ENCODE measurements at regions not wholly inside any gene's neighbourhood (a gene's known extent, or its start where the extent isn't known, plus 50 kb on each side); places are given as distances from the start of the nearest gene placed in this dataset.

DNA sequence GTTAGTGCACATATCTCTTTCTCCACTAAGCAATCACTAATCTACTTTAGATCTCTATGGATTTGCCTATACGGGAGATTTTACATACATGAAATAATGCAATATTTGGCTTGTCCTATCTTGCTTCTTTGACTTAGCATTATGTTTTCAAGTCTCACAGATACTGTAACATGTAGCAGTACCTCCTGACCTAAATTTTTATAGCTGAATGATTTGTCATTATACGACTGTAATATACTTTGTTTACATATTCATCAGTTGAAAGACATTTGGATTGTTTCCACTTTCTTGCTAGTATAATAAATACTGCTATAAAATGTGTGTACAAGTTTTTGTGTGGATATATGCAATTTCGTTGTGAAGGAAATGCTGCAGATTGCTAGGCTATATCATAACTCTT is 1520.8 kb upstream of the CDH6 start:
- Histone ChIP-seq H3K4me3 (no peak overlapping the region), H3K27me3 (no peaks in the 10 kb centered on the region), H3K36me3 (no peaks in the 10 kb centered on the region), H3K4me1 (no peaks in the 10 kb centered on the region), H3K27ac (no peak overlapping the region), H3K9me3 (no peaks in the 10 kb centered on the region)
- 32% methylated on average over 3 of the region's 3 CpGs for WGBS
- DNase-seq (ENCODE audit: low spot score in 2 of 2), result no peak
- TF ChIP-seq, protein P1, sequence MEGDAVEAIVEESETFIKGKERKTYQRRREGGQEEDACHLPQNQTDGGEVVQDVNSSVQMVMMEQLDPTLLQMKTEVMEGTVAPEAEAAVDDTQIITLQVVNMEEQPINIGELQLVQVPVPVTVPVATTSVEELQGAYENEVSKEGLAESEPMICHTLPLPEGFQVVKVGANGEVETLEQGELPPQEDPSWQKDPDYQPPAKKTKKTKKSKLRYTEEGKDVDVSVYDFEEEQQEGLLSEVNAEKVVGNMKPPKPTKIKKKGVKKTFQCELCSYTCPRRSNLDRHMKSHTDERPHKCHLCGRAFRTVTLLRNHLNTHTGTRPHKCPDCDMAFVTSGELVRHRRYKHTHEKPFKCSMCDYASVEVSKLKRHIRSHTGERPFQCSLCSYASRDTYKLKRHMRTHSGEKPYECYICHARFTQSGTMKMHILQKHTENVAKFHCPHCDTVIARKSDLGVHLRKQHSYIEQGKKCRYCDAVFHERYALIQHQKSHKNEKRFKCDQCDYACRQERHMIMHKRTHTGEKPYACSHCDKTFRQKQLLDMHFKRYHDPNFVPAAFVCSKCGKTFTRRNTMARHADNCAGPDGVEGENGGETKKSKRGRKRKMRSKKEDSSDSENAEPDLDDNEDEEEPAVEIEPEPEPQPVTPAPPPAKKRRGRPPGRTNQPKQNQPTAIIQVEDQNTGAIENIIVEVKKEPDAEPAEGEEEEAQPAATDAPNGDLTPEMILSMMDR (IDR thresholded peaks at IDR 0.05), result no peak
- TF ChIP-seq EP300 (IDR thresholded peaks at IDR 0.05) (no peak), POLR2AphosphoS5 (IDR thresholded peaks at IDR 0.05) (no peak), POLR2A (IDR thresholded peaks at IDR 0.05) (no peak)

DNA sequence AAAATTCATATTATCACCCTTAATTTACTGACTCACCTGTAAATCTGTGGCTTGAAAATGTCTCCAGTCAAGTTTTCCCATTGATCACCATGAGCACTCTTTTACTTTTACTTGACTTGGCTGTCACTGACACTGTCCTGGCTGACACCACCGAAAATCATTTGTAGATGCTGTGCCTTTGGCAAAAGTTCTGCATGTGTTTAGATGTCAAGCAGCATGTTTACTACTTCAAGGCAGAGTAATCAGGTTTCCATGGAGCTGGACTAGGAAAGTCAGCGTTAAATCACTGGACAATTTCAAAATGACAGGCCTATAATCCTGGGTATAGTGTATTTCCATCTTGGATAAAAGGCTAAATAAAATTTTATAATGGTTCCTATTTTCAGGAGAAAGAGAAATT is 1530.6 kb upstream of the CDH6 start:
- Histone ChIP-seq H3K36me3 (no peaks in the 10 kb centered on the region), H3K9me3 (no peaks in the 10 kb centered on the region), H3K4me3 (no peak overlapping the region), H3K27me3 (no peaks in the 10 kb centered on the region), H3K27ac (no peak overlapping the region), H3K4me1 (no peaks in the 10 kb centered on the region)
- no peak for TF ChIP-seq POLR2AphosphoS5 (IDR thresholded peaks at IDR 0.05)
- no peak for TF ChIP-seq EP300 (IDR thresholded peaks at IDR 0.05)
- TF ChIP-seq POLR2A (IDR thresholded peaks at IDR 0.05), result no peak
- TF ChIP-seq, protein P1 (IDR thresholded peaks at IDR 0.05), result no peak
- DNase-seq (ENCODE audit: low spot score in 2 of 2), result no peak
- 47% methylated on average over 2 of the region's 2 CpGs for WGBS

DNA sequence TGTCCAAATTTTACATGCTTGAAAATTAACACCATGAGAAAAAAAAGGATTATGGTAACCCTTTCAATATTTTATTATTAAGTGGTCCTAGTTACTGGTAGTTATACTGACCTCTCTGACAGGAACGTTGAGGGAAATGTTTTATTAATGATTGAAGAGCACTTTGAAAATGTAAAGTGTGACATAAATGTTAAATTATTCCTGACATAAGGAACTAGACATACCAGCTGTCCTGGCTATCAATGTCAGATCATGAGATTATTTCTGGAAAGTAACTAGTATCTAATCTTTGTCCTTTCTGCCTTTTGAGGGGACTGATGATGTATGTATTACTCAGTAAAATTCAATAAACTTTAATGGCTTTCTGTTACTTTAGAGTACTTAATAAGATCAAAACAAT is 1538.5 kb upstream of the CDH6 start:
- no peaks in the 10 kb centered on the region for H3K9me3 ChIP-seq
- WGBS, result 24% methylated on average over 1 of the region's 1 CpG
- no peak overlapping the region for H3K4me3 ChIP-seq
- no peaks in the 10 kb centered on the region for H3K27me3 ChIP-seq
- no peak overlapping the region for H3K27ac ChIP-seq
- no peak for TF ChIP-seq EP300 (IDR thresholded peaks at IDR 0.05)
- no peak for TF ChIP-seq POLR2AphosphoS5 (IDR thresholded peaks at IDR 0.05)
- no peak for TF ChIP-seq POLR2A (IDR thresholded peaks at IDR 0.05)
- TF ChIP-seq, protein P1 (IDR thresholded peaks at IDR 0.05), result no peak
- no peaks in the 10 kb centered on the region for H3K4me1 ChIP-seq
- H3K36me3 ChIP-seq, result no peaks in the 10 kb centered on the region
- no peak for DNase-seq (ENCODE audit: low spot score in 2 of 2)

DNA sequence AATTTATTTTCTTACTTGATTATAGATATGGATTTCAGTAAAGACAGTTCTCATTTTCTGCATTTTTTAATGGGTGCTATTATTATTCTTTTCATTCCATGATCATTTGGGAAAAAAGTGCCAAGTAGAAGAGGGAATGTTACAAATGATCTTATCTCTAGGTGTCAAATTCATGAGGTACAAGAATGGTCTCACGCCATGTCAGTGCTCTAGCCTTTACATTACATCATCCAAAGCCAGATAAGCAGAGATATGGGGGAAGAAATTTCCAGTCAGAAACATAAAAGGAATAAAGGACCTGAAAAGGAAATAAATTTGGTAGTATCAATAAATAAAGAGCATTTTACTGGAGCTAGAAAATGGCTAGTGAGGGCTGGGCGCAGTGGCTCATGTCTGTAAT is 1544.2 kb upstream of the CDH6 start:
- peaks cover 6% of the 10 kb centered on the region for H3K9me3 ChIP-seq
- no peak overlapping the region for H3K27ac ChIP-seq
- DNase-seq (ENCODE audit: low spot score in 2 of 2), result no peak
- 75% methylated on average over 2 of the region's 2 CpGs for WGBS
- H3K4me1 ChIP-seq, result no peaks in the 10 kb centered on the region
- TF ChIP-seq, protein P1 (IDR thresholded peaks at IDR 0.05), result no peak
- no peak for TF ChIP-seq EP300 (IDR thresholded peaks at IDR 0.05)
- H3K4me3 ChIP-seq, result no peak overlapping the region
- H3K27me3 ChIP-seq, result no peaks in the 10 kb centered on the region
- no peaks in the 10 kb centered on the region for H3K36me3 ChIP-seq

DNA sequence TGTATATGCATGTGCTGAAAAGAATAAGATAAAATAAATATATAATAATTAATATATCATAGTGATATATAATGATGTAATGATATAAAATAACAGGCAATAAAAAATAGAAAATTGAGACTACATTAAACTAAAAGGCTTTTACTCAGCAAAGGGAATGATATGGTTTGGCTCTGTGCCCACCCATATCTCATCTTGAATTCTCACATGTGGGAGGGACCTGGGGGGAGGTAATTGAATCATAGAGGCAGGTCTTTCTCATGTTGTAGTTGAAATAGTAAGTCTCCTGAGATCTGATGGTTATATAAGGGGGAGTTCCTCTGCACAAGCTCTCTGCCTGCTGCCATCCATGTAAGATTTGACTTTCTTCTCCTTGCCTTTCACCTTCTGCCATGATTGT is 1550.9 kb upstream of the CDH6 start:
- TF ChIP-seq POLR2AphosphoS5 (IDR thresholded peaks at IDR 0.05) (no peak), POLR2A (IDR thresholded peaks at IDR 0.05) (no peak), EP300 (IDR thresholded peaks at IDR 0.05) (no peak)
- TF ChIP-seq, protein P1 (IDR thresholded peaks at IDR 0.05), result no peak
- no peak overlapping the region for H3K27ac ChIP-seq
- no peak for DNase-seq (ENCODE audit: low spot score in 2 of 2)

More for the DNA sequence above, 1550.9 kb upstream of the CDH6 start:
- H3K27me3 ChIP-seq, result no peaks in the 10 kb centered on the region
- no peaks in the 10 kb centered on the region for H3K36me3 ChIP-seq
- peaks cover 4% of the 10 kb centered on the region for H3K9me3 ChIP-seq
- H3K4me1 ChIP-seq, result no peaks in the 10 kb centered on the region
- no peak overlapping the region for H3K4me3 ChIP-seq
